GM19324 (cell line): ENCODE measurements at regions not wholly inside any gene's neighbourhood (a gene's known extent, or its start where the extent isn't known, plus 50 kb on each side); places are given as distances from the start of the nearest gene placed in this dataset.
"Not testable (repeated sequence)": the region's sequence is repeated elsewhere in the genome, so short reads cannot be mapped to it uniquely, and the experiment has no call there.

Experiments
- ATAC-seq: cut with Tn5 transposase; IDR thresholded peaks from one replicate; pipeline ENCODE4 v1.9.1; 2021; ENCODE audit warnings: mild to moderate bottlenecking, moderate library complexity; ENCODE audit not compliant: unreplicated experiment, low FRiP score

GRCh38 chr13:90049989-90050671 lies 1297.4 kb upstream of the MIR17HG start:
- no peak for ATAC-seq

GRCh38 chr13:90055121-90055520 lies 1292.4 kb upstream of the MIR17HG start:
- no peak for ATAC-seq

GRCh38 chr13:90055760-90056159 lies 1291.7 kb upstream of the MIR17HG start:
- no peak for ATAC-seq

DNA sequence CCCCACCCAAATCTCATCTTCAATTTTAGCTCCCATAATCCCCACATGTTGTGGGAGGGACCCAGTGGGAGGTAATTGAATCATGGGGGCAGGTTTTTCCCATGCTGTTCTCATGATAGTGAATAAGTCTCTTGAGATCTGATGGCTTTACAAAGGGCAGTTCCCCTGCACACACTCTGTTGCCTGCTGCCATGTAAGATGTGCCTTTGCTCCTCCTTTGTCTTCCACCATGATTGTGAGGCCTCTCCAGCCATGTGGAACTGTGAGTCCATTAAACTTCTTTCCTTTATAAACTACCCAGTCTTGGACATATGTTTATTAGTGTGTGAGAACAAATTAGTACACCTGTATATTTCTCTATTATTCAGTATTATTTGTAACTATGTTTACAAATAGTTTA lies 1283.3 kb upstream of the MIR17HG start:
- ATAC-seq: not testable (repeated sequence)

GRCh38 chr13:90068658-90069057 lies 1278.8 kb upstream of the MIR17HG start:
- ATAC-seq: no peak

DNA sequence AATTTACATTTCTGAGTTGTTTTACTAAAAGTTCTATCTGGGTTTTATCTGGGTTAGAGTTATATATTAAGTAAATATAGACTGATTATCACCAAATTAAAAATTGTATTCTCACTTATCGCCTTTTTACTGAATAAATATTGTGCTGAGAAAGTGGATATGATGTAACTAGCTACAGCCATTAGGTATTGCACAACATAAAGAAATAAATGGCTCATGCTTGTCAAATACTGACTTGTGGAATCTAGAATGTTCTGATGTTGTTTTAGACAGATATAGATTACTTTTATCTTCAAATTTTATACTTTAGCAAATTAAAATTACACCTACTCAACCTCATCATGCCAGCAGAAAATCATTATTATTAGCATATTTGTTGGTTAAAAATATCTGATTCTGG lies 1277.1 kb upstream of the MIR17HG start:
- ATAC-seq: no peak

GRCh38 chr13:90070837-90071525 lies 1276.5 kb upstream of the MIR17HG start:
- ATAC-seq: no peak

DNA sequence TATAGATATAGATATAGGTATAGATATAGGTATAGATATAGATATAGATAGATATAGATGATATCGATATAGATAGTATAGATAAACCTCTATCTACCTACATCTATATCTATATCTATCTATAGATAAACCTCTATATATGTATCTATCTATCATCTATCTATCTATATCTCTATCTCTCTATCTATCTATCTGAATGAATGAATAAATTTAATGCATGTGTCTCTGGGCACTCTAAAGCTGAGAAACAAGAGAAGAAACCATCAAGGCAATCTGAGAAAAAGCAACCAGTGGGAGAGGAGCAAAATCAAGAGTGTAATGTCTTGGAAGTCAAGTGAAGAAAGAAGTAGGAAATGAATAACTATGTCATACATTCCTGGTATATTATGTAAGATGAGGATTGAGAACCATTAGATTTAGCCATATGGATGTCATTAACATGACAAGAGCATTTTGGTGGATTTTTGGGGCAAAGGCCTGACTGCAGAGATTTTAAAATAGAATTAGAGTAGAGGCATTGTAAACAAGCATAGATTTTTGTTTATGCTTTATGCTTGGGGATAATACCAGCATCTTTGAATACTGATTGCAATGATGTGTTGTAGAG lies 1262.7 kb upstream of the MIR17HG start:
- no peak for ATAC-seq

DNA sequence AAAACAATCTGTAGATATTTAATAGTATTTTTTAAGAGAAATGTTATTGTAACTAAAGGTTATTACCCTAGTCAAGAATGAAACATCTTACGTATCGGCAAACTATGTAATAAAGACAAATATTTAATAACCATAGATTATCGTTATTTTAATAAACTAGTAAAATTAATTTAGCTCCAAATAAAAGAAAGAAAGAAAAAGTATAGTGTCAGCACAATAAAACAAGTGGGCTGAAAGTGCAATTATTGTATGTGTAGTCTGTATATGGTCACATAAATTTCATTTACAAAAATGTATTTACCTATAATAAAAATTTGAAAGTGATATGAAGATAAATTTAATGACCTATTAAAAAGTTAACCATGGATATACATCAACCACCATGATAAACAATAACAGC lies 1258.4 kb upstream of the MIR17HG start:
- no peak for ATAC-seq

GRCh38 chr13:90091611-90092010 lies 1255.9 kb upstream of the MIR17HG start:
- ATAC-seq: no peak

DNA sequence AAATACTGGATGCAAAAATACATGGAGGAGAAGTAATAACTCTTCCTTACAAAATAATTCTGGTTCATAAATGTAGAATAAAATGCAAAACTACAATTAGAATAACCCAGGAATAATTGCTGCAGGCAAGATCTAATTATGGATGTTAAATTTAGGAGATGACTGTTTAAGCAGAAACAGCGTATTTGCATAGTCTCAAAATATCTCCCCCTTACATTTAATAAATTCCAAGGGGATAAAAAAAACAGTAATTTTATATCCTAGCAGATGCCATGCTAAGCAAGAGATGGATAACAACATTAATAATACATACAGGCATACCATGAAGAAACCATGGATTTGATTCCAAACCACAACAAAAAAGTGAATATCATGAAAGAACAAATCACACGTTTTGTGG lies 1253.1 kb upstream of the MIR17HG start:
- ATAC-seq: no peak

GRCh38 chr13:90098577-90098976 lies 1248.9 kb upstream of the MIR17HG start:
- ATAC-seq: no peak

GRCh38 chr13:90099847-90100246 lies 1247.6 kb upstream of the MIR17HG start:
- ATAC-seq: no peak

DNA sequence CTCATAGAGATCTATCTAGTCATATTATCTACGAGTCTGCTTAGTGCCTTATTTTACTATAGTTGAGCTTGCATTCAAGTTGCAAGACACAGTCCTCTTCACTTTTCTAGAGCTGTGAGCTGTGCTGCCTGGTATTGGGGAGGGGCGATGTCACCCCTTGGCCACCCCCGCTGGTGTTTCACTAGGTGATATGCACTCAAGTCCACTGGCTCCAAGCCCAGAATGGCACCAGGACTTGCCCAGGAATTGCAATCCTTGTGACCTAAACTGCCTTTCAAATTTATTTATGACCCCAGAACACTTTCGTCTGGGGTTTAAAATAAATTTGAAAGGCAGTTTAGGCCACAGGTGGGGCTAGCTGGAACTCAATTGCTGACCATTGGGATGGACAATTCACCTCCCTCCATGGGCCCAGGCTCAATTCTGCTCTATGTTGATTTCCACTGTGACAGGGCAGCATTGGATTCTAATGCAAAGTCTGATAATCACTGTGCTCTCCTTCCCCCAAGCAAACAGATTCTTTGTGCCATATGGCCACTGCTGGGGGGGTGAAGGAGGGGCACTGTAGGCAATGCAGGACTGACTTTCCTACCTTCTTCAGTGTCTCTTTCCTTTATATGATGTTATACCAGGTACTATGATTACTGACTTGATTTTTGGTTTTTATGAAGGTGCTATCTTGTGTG lies 1244.2 kb upstream of the MIR17HG start:
- ATAC-seq: no peak

GRCh38 chr13:90104764-90105163 lies 1242.7 kb upstream of the MIR17HG start:
- ATAC-seq: no peak

- ATAC-seq: no peak
Observed at GRCh38 chr13:90105276-90105675, 1242.2 kb upstream of the MIR17HG start.

DNA sequence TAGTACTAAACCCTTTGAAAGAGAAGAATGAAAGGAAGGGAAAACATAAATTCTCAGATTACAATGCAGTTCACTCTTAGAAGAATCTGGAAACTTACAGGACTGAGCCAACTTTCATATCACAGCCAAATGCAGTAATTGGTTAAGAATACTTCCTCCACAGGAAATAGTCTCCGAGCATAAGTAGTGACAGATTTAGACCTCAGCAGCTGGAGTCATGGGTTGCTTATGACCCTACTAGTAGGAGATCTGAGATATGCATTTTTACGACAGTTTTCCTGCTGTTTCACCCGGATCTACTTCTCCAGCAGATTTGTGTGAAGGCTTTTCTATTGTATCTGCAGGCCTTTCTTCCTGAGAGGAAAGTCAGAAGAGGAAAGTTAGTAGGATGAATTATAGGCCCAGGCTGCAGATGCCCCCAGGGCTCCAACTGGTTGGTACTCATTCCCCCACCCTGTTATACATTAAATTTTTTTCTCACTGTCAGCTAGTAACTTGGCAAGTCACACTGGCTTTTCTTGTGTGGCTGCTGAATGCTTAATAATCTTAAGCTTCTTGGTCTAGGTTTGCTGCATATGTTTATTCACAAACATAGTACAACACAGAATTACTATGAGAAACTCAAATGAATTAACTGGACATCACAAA lies 1241.5 kb upstream of the MIR17HG start:
- ATAC-seq: no peak

- ATAC-seq: no peak
Observed at GRCh38 chr13:90107661-90108060, 1239.8 kb upstream of the MIR17HG start.

GRCh38 chr13:90108547-90108946 lies 1238.9 kb upstream of the MIR17HG start:
- no peak for ATAC-seq

DNA sequence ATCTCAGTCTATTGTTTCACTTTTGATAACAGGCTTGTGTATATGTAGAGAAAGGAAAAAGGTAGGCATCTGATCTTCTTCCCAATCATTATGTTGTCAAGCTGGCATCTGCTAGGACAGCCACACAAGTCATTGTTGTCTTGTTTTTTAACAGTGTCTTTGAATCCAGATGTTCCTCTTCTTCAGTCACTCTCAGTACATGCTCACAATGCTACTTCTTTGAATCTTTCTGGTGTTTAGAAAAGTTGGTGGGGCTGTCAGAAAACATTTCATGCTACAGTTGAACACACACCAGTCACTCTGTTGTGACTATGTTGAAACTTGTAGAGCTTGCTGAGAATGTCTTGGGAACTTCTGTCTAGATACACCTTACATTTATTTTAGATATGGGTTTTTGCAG lies 1231.4 kb upstream of the MIR17HG start:
- ATAC-seq: no peak
